Esophagus squamous epithelium (tissue), 5 donors: ENCODE measurements at regions not wholly inside any gene's neighbourhood (a gene's known extent, or its start where the extent isn't known, plus 50 kb on each side); places are given as distances from the start of the nearest gene placed in this dataset.

Source experiments
- DNase-seq: peaks from one replicate; lab custom pipeline; 2025; lab: John Stamatoyannopoulos, UW
- H3K27ac ChIP-seq, 4 donors: fragments of 200-600 bp; sonication (generic); one replicate each; pipeline ENCODE4 v1.5.1; 2016 to 2019; ENCODE audit warnings: mild to moderate bottlenecking in 1 of 4
- H3K27me3 ChIP-seq, 4 donors: fragments of 200-600 bp; sonication (generic); 1 replicate in 3 of 4; 2 replicates in 1 of 4; pipeline versions ENCODE4 v1.5.1 to v1.6.0; 2017 to 2021; ENCODE audit warnings: antibody characterized with exemption in 1 of 4
- H3K36me3 ChIP-seq, 3 donors: fragments of 200-600 bp; sonication (generic); one replicate each; pipeline ENCODE4 v1.5.1; 2016 to 2019
- H3K4me1 ChIP-seq, 3 donors: fragments of 200-600 bp; sonication (generic); one replicate each; pipeline ENCODE4 v1.5.1; 2017 to 2019
- H3K4me3 ChIP-seq, 4 donors: fragments of 200-600 bp; sonication (generic); 1 replicate in 3 of 4; 2 replicates in 1 of 4; pipeline ENCODE4 v1.5.1; 2016 to 2019; ENCODE audit warnings: mild to moderate bottlenecking in 2 of 4, moderate library complexity in 1 of 4
- H3K9me3 ChIP-seq, 3 donors: fragments of 200-600 bp; sonication (generic); one replicate each; pipeline ENCODE4 v1.5.1; 2016 to 2019
- CTCF ChIP-seq, 6 experiments: fragments of 450-650 bp in 4 of 6; fragments of 200-600 bp in 2 of 6; sonication (generic) in 2 of 6; IDR thresholded peaks; one replicate each; pipeline ENCODE4 v1.5.1; 2016 to 2019; ENCODE audit warnings: antibody characterized with exemption in 6 of 6, mild to moderate bottlenecking in 4 of 6, moderate library complexity in 4 of 6
- POLR2A ChIP-seq, 4 donors: fragments of 450-650 bp; IDR thresholded peaks; one replicate each; pipeline ENCODE4 v1.6.1; 2017; ENCODE audit warnings: antibody characterized with exemption in 4 of 4, mild to moderate bottlenecking in 4 of 4, moderate library complexity in 3 of 4
- WGBS, 2 donors: methylation state at CpG; one replicate each; pipeline ENCODE4 v1.1.5; 2018; 5-methylcytosine and 5-hydroxymethylcytosine counted together
- intact Hi-C: fragments of 100-400 bp; cut with DNase I; formaldehyde crosslinking; loops from one replicate; pipeline ENCODE4 v1.15.0; 2022
- donor health status: DM: yes; HTN: yes; CAD: no.

- intact Hi-C loops = no loop called here
- no peaks in the 10 kb centered on the region for H3K9me3 ChIP-seq
- no peak for TF ChIP-seq POLR2A (IDR thresholded peaks at IDR 0.05)
- TF ChIP-seq CTCF (IDR thresholded peaks at IDR 0.05) = no peak
- no peaks in the 10 kb centered on the region for H3K4me1 ChIP-seq
- 76 to 86% methylated on average over 1 of the region's 1 CpG for WGBS, 2 donors
- H3K36me3 ChIP-seq = no peaks in the 10 kb centered on the region
- no peaks in the 10 kb centered on the region for H3K27me3 ChIP-seq
- H3K27ac ChIP-seq = no peak overlapping the region
- DNase-seq = no peak
- H3K4me3 ChIP-seq = no peak overlapping the region
These were observed 789.8 kb upstream of the PCDH9 start for GRCh38 chr13:68019901-68020300.

GRCh38 chr13:68009546-68009945 lies 779.4 kb upstream of the PCDH9 start:
- no peak for TF ChIP-seq CTCF (IDR thresholded peaks at IDR 0.05)
- TF ChIP-seq POLR2A (IDR thresholded peaks at IDR 0.05) = no peak
- intact Hi-C loops = no loop called here
- peaks cover 0 to 6% (median 6%) of the 10 kb centered on the region in 3 donors for H3K9me3 ChIP-seq
- H3K27me3 ChIP-seq = no peaks in the 10 kb centered on the region
- no peak for DNase-seq
- no peak overlapping the region for H3K4me3 ChIP-seq
- 75 to 77% methylated on average over 3 of the region's 3 CpGs for WGBS, 2 donors
- no peaks in the 10 kb centered on the region for H3K4me1 ChIP-seq
- H3K36me3 ChIP-seq = no peaks in the 10 kb centered on the region
- H3K27ac ChIP-seq = no peak overlapping the region

- H3K36me3 ChIP-seq = no peaks in the 10 kb centered on the region
- TF ChIP-seq CTCF (IDR thresholded peaks at IDR 0.05) (no peak), POLR2A (IDR thresholded peaks at IDR 0.05) (no peak)
- peaks cover 0 to 12% (median 6%) of the 10 kb centered on the region in 3 donors for H3K9me3 ChIP-seq
- no peak overlapping the region for H3K4me3 ChIP-seq
- H3K27me3 ChIP-seq = no peaks in the 10 kb centered on the region
- no peaks in the 10 kb centered on the region for H3K4me1 ChIP-seq
- H3K27ac ChIP-seq = no peak overlapping the region
- intact Hi-C loops = no loop called here
- no peak for DNase-seq
- WGBS, 2 donors = 36 to 37% methylated on average over 1 of the region's 1 CpG
These were observed 777.4 kb upstream of the PCDH9 start for GRCh38 chr13:68007576-68007975.

GRCh38 chr13:67996101-67996500 lies 766.0 kb upstream of the PCDH9 start:
- intact Hi-C loops = no loop called here
- WGBS, 2 donors = 83 to 84% methylated on average over 11 of the region's 11 CpGs
- Histone ChIP-seq H3K27me3 (no peaks in the 10 kb centered on the region), H3K27ac (no peak overlapping the region), H3K9me3 (no peaks in the 10 kb centered on the region), H3K4me1 (no peaks in the 10 kb centered on the region), H3K4me3 (no peak overlapping the region), H3K36me3 (no peaks in the 10 kb centered on the region)
- DNase-seq = no peak
- TF ChIP-seq POLR2A (IDR thresholded peaks at IDR 0.05) (no peak), CTCF (IDR thresholded peaks at IDR 0.05) (no peak)

- TF ChIP-seq POLR2A (IDR thresholded peaks at IDR 0.05) = no peak
- H3K9me3 ChIP-seq = no peaks in the 10 kb centered on the region
- 80 to 82% methylated on average over 4 of the region's 4 CpGs for WGBS, 2 donors
- H3K4me3 ChIP-seq = no peak overlapping the region
- H3K27ac ChIP-seq = no peak overlapping the region
- no peaks in the 10 kb centered on the region for H3K4me1 ChIP-seq
- no peaks in the 10 kb centered on the region for H3K27me3 ChIP-seq
- H3K36me3 ChIP-seq = no peaks in the 10 kb centered on the region
- no peak for DNase-seq
- intact Hi-C loops = no loop called here
These were observed 760.7 kb upstream of the PCDH9 start for GRCh38 chr13:67990868-67991267.

GRCh38 chr13:67986234-67986633 lies 756.1 kb upstream of the PCDH9 start:
- WGBS, 2 donors = 75 to 77% methylated on average over 1 of the region's 1 CpG
- TF ChIP-seq CTCF (IDR thresholded peaks at IDR 0.05) (no peak), POLR2A (IDR thresholded peaks at IDR 0.05) (no peak)
- H3K4me1 ChIP-seq = no peaks in the 10 kb centered on the region
- H3K27ac ChIP-seq = no peak overlapping the region
- intact Hi-C loops = no loop called here
- H3K4me3 ChIP-seq = no peak overlapping the region
- H3K27me3 ChIP-seq = no peaks in the 10 kb centered on the region
- DNase-seq = no peak
- no peaks in the 10 kb centered on the region for H3K9me3 ChIP-seq
- no peaks in the 10 kb centered on the region for H3K36me3 ChIP-seq
